Gastrocnemius medialis (tissue), 4 donors: ENCODE measurements at regions not wholly inside any gene's neighbourhood (a gene's known extent, or its start where the extent isn't known, plus 50 kb on each side); places are given as distances from the start of the nearest gene placed in this dataset.

Experiments
- POLR2A ChIP-seq, 2 donors: fragments of 450-650 bp; IDR thresholded peaks; one replicate each; pipeline ENCODE4 v1.6.1; 2017; ENCODE audit warnings: antibody characterized with exemption in 2 of 2, mild to moderate bottlenecking in 2 of 2, moderate library complexity in 2 of 2
- TF ChIP-seq, protein P1 (sequence below), 5 experiments: fragments of 450-650 bp in 3 of 5; fragments of 200-600 bp in 2 of 5; sonication (generic) in 2 of 5; IDR thresholded peaks in 4 of 5; conservative IDR thresholded peaks in 1 of 5; 1 replicate in 4 of 5; 2 replicates in 1 of 5; pipeline ENCODE4 v1.5.1; 2016 to 2019; ENCODE audit warnings: antibody characterized with exemption in 5 of 5, mild to moderate bottlenecking in 3 of 5, moderate library complexity in 3 of 5

DNA sequence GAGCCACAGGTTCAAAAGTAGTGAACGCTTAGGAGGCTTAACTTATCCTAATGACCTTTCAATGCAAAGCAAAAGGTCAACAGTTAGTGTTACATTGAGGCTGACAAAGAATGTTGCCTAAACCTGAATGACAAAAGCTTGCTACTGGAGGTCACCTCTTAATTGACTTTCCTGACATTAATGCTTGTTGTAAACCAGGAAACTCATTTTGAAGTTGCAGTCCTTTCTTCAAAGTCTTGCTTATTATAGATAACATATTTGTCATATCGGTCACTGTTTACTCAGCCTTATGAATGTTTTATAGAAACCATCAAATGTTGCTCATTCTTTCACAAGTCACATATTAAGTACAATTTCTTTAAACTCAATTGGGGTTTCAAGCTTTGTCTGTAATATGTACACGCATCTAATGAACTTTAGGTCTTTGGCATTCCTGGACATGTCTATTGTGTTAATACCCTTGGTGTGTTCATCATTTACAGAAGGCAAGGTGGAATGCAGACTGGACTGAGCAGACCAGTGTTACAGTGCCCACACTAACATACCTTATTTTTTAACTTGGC, 488.2 kb upstream of the NECTIN3 start:
- TF ChIP-seq, protein P1, sequence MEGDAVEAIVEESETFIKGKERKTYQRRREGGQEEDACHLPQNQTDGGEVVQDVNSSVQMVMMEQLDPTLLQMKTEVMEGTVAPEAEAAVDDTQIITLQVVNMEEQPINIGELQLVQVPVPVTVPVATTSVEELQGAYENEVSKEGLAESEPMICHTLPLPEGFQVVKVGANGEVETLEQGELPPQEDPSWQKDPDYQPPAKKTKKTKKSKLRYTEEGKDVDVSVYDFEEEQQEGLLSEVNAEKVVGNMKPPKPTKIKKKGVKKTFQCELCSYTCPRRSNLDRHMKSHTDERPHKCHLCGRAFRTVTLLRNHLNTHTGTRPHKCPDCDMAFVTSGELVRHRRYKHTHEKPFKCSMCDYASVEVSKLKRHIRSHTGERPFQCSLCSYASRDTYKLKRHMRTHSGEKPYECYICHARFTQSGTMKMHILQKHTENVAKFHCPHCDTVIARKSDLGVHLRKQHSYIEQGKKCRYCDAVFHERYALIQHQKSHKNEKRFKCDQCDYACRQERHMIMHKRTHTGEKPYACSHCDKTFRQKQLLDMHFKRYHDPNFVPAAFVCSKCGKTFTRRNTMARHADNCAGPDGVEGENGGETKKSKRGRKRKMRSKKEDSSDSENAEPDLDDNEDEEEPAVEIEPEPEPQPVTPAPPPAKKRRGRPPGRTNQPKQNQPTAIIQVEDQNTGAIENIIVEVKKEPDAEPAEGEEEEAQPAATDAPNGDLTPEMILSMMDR (IDR thresholded peaks at IDR 0.05 in 4 of 5, conservative IDR thresholded peaks at IDR 0.05 in 1 of 5), result no peak
- no peak for TF ChIP-seq POLR2A (IDR thresholded peaks at IDR 0.05)
